SK-N-SH (cell line): ENCODE measurements at regions not wholly inside any gene's neighbourhood (a gene's known extent, or its start where the extent isn't known, plus 50 kb on each side); places are given as distances from the start of the nearest gene placed in this dataset.

Experiments
- CTCF ChIA-PET: fragments of 300-600, 350-600 bp; formaldehyde crosslinking; extraction: SDS; loops from one replicate; lab custom pipeline; 2021; lab: Yijun Ruan, JAX
- POLR2A ChIA-PET: fragments of 350-600 bp; sonication (Branson Sonifier 250); formaldehyde crosslinking; extraction: SDS; loops from one replicate; lab custom pipeline; 2020; ENCODE audit warnings: antibody characterized with exemption, inconsistent platforms; lab: Yijun Ruan, JAX
- DNase-seq: peaks from one replicate; pipeline ENCODE4 v3.0.0; 2012
- H2AFZ ChIP-seq: fragments of 200-600 bp; sonication (generic); 2 replicates; pipeline ENCODE4 v1.8.1; 2016; ENCODE audit warnings: antibody characterized with exemption, mild to moderate bottlenecking, low read depth
- H3F3A ChIP-seq: fragments of 200-600 bp; sonication (generic); replicated peaks from 2 replicates; pipeline ENCODE3; 2016; ENCODE audit warnings: antibody characterized with exemption, mild to moderate bottlenecking; ENCODE audit not compliant: insufficient read depth
- H3K27ac ChIP-seq, 2 experiments: fragments of 200-500 bp in 1 of 2; fragments of 200-600 bp in 1 of 2; sonication (Bioruptor generic) in 1 of 2; sonication (generic), shearing (Covaris generic) in 1 of 2; 2 replicates each; pipeline versions ENCODE4 v1.5.1 to v1.6.1; 2014 to 2016; ENCODE audit warnings: low read depth in 2 of 2, inconsistent platforms in 1 of 2, low read length in 1 of 2, mild to moderate bottlenecking in 1 of 2, mixed read lengths in 1 of 2
- H3K27me3 ChIP-seq: fragments of 200-600 bp; sonication (generic), shearing (Covaris generic); 2 replicates; pipeline ENCODE4 v1.6.1; 2016; ENCODE audit warnings: mixed run types; ENCODE audit not compliant: insufficient read depth
- H3K36me3 ChIP-seq, 2 experiments: fragments of 200-500 bp in 1 of 2; fragments of 200-600 bp in 1 of 2; sonication (Bioruptor generic) in 1 of 2; sonication (generic) in 1 of 2; replicated peaks in 1 of 2; 2 replicates each; pipeline versions ENCODE3 to v1.5.1; 2014 to 2016; ENCODE audit warnings: low read length in 1 of 2, mild to moderate bottlenecking in 1 of 2; ENCODE audit not compliant: insufficient read depth in 2 of 2, control insufficient read depth in 1 of 2
- H3K4me1 ChIP-seq, 2 experiments: fragments of 200-500 bp in 1 of 2; fragments of 200-600 bp in 1 of 2; sonication (Bioruptor generic) in 1 of 2; sonication (generic), shearing (Covaris generic) in 1 of 2; 2 replicates each; pipeline versions ENCODE4 v1.5.1 to v1.6.1; 2014 to 2016; ENCODE audit warnings: low read depth in 1 of 2, low read length in 1 of 2, mixed run types in 1 of 2; ENCODE audit not compliant: insufficient read depth in 2 of 2, control insufficient read depth in 1 of 2
- H3K4me2 ChIP-seq: fragments of 200-600 bp; sonication (generic), shearing (Covaris generic); 2 replicates; pipeline ENCODE4 v1.6.1; 2017; ENCODE audit warnings: mixed run types
- H3K4me3 ChIP-seq, 2 experiments: fragments of 200-500 bp in 1 of 2; fragments of 200-600 bp in 1 of 2; sonication (Bioruptor generic) in 1 of 2; sonication (generic), shearing (Covaris generic) in 1 of 2; 2 replicates each; pipeline versions ENCODE4 v1.5.1 to v1.8.1; 2014 to 2016; ENCODE audit warnings: low read depth in 2 of 2, inconsistent platforms in 1 of 2, low read length in 1 of 2, mild to moderate bottlenecking in 1 of 2, mixed read lengths in 1 of 2, moderate library complexity in 1 of 2
- H3K79me2 ChIP-seq: fragments of 200-600 bp; sonication (generic); 2 replicates; pipeline ENCODE4 v1.8.1; 2017; ENCODE audit warnings: mild to moderate bottlenecking; ENCODE audit not compliant: insufficient read depth
- H3K9ac ChIP-seq: fragments of 200-600 bp; sonication (generic); 2 replicates; pipeline ENCODE4 v1.6.1; 2017; ENCODE audit warnings: mixed run types
- H3K9me2 ChIP-seq: fragments of 200-600 bp; sonication (generic); 2 replicates; pipeline ENCODE4 v1.6.1; 2017; ENCODE audit warnings: mixed run types
- H3K9me3 ChIP-seq: fragments of 200-600 bp; sonication (generic); 2 replicates; pipeline ENCODE4 v1.6.1; 2017; ENCODE audit warnings: mixed run types, mild to moderate bottlenecking, moderate library complexity
- H4K20me1 ChIP-seq: fragments of 200-600 bp; sonication (generic); 2 replicates; pipeline ENCODE4 v1.6.1; 2017; ENCODE audit warnings: mild to moderate bottlenecking, mixed run types; ENCODE audit not compliant: insufficient read depth
- FOSL2 ChIP-seq: IDR thresholded peaks from 2 replicates; pipeline ENCODE4 v1.4.0; 2012; ENCODE audit warnings: low read depth, mild to moderate bottlenecking, moderate library complexity, borderline replicate concordance
- FOXM1 ChIP-seq: IDR thresholded peaks from 2 replicates; pipeline ENCODE4 v1.4.0; 2012; ENCODE audit warnings: low read depth, mild to moderate bottlenecking
- NFIC ChIP-seq: IDR thresholded peaks from 2 replicates; pipeline ENCODE4 v1.4.0; 2012; ENCODE audit warnings: borderline replicate concordance
- NRF1 ChIP-seq: IDR thresholded peaks from 2 replicates; pipeline ENCODE4 v1.6.1; 2012; ENCODE audit warnings: low read depth, mild to moderate bottlenecking, low read length
- PBX3 ChIP-seq: IDR thresholded peaks from 2 replicates; pipeline ENCODE4; 2012
- POLR2AphosphoS5 ChIP-seq: IDR thresholded peaks from 2 replicates; pipeline ENCODE4 v1.6.1; 2012; ENCODE audit warnings: low read depth, low read length
- RAD21 ChIP-seq: IDR thresholded peaks from 2 replicates; pipeline ENCODE4 v1.6.1; 2012; ENCODE audit warnings: mild to moderate bottlenecking, low read length
- RCOR1 ChIP-seq: fragments of 150-350 bp; IDR thresholded peaks from 2 replicates; pipeline ENCODE4 v1.6.1; 2017; ENCODE audit warnings: antibody characterized with exemption, low read length
- RFX5 ChIP-seq: IDR thresholded peaks from 2 replicates; pipeline ENCODE4 v1.6.1; 2012; ENCODE audit warnings: mild to moderate bottlenecking, improper control_type of control experiment, low read length
- SIN3A ChIP-seq: IDR thresholded peaks from 2 replicates; pipeline ENCODE4 v1.6.1; 2012; ENCODE audit warnings: low read depth, mild to moderate bottlenecking, low read length, moderate library complexity, borderline replicate concordance
- SMC3 ChIP-seq: IDR thresholded peaks from 2 replicates; pipeline ENCODE4 v1.6.1; 2012; ENCODE audit warnings: low read depth, low read length, improper control_type of control experiment
- TEAD4 ChIP-seq: IDR thresholded peaks from 2 replicates; pipeline ENCODE4 v1.4.0; 2012; ENCODE audit warnings: mild to moderate bottlenecking, borderline replicate concordance; ENCODE audit not compliant: insufficient read depth
- YY1 ChIP-seq: IDR thresholded peaks from 2 replicates; pipeline ENCODE4 v1.4.0; 2012; ENCODE audit warnings: low read depth, mild to moderate bottlenecking
- WGBS: methylation state at CpG from one replicate; pipeline ENCODE4 v1.1.6; 2017; ENCODE audit warnings: low lambda C conversion rate; 5-methylcytosine and 5-hydroxymethylcytosine counted together
- TF ChIP-seq, protein P1 (sequence below): IDR thresholded peaks from 2 replicates; pipeline ENCODE4 v1.4.0; 2012; ENCODE audit warnings: low read depth, borderline replicate concordance
- TF ChIP-seq, protein P2 (sequence below): IDR thresholded peaks from 2 replicates; pipeline ENCODE4 v1.4.0; 2012; ENCODE audit warnings: low read depth
- TF ChIP-seq, protein P3 (sequence below): IDR thresholded peaks from 2 replicates; pipeline ENCODE4 v1.6.1; 2012; ENCODE audit warnings: mild to moderate bottlenecking, low read depth, low read length, moderate library complexity

DNA sequence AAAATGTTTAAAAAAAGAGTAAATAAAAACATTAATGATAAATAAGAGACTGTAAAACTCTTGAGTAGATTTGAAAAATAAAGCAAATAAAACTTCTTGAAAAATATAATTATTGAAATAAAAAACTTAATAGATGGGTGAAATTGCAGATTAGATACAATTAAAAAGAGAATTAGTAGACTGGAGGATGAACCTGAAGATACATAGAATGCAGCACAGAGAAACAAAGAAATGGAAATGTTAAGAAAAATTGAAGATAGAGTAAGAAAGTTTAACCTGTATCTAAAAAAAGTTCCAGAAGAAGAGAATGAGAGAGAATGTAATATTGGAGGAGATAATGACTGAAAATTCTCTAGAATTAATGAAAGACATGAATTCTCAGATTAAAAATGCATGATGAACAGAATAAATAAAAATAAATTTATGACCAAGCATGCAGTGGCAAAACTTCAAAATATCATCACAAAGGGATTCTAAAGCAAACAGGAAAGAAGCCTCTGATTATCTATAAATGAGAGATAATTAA, 438.1 kb upstream of the CLINT1 start:
- ChIA-PET CTCF (no interaction called here), POLR2A (no interaction called here)
- Histone ChIP-seq H3K27me3 (no peaks in the 10 kb centered on the region), H3K79me2 (no peaks in the 10 kb centered on the region), H3K27ac (no peak overlapping the region), H2AFZ (no peak overlapping the region), H3K4me3 (no peak overlapping the region), H3K9me2 (no peaks in the 10 kb centered on the region), H3K9ac (no peak overlapping the region), H3K36me3 (no peaks in the 10 kb centered on the region), H4K20me1 (no peaks in the 10 kb centered on the region), H3K9me3 (peaks cover 4% of the 10 kb centered on the region; the same call in 1 of the 2 replicates), H3F3A (no peaks in the 10 kb centered on the region), H3K4me1 (no peaks in the 10 kb centered on the region; a peak in 1 of 4 replicates), H3K4me2 (no peak overlapping the region)
- no peak for TF ChIP-seq FOSL2
- no peak for TF ChIP-seq YY1
- no peak for TF ChIP-seq SMC3
- TF ChIP-seq NRF1, result no peak
- no peak for TF ChIP-seq PBX3
- TF ChIP-seq, protein P1, sequence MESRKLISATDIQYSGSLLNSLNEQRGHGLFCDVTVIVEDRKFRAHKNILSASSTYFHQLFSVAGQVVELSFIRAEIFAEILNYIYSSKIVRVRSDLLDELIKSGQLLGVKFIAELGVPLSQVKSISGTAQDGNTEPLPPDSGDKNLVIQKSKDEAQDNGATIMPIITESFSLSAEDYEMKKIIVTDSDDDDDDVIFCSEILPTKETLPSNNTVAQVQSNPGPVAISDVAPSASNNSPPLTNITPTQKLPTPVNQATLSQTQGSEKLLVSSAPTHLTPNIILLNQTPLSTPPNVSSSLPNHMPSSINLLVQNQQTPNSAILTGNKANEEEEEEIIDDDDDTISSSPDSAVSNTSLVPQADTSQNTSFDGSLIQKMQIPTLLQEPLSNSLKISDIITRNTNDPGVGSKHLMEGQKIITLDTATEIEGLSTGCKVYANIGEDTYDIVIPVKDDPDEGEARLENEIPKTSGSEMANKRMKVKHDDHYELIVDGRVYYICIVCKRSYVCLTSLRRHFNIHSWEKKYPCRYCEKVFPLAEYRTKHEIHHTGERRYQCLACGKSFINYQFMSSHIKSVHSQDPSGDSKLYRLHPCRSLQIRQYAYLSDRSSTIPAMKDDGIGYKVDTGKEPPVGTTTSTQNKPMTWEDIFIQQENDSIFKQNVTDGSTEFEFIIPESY, result no peak
- no peak for TF ChIP-seq NFIC
- no peak for TF ChIP-seq RCOR1
- TF ChIP-seq RFX5, result no peak
- no peak for TF ChIP-seq FOXM1
- TF ChIP-seq, protein P2, sequence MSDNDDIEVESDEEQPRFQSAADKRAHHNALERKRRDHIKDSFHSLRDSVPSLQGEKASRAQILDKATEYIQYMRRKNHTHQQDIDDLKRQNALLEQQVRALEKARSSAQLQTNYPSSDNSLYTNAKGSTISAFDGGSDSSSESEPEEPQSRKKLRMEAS, result no peak
- DNase-seq, result no peak

- Histone ChIP-seq H3K36me3 (no peaks in the 10 kb centered on the region), H4K20me1 (no peaks in the 10 kb centered on the region), H3K4me1 (no peaks in the 10 kb centered on the region; a peak in 2 of 4 replicates), H3K79me2 (no peaks in the 10 kb centered on the region), H3F3A (no peaks in the 10 kb centered on the region), H3K27me3 (no peaks in the 10 kb centered on the region), H3K9me2 (no peaks in the 10 kb centered on the region), H3K4me3 (no peak overlapping the region), H3K9ac (no peak overlapping the region), H3K27ac (no peak overlapping the region), H3K9me3 (peaks cover 4% of the 10 kb centered on the region; the same call in 1 of the 2 replicates), H3K4me2 (no peak overlapping the region), H2AFZ (no peak overlapping the region)
- POLR2A ChIA-PET, result no interaction called here
- TF ChIP-seq SIN3A (no peak), PBX3 (no peak), RAD21 (no peak), NFIC (no peak), POLR2AphosphoS5 (no peak), TEAD4 (no peak), RCOR1 (no peak)
- TF ChIP-seq, protein P3, sequence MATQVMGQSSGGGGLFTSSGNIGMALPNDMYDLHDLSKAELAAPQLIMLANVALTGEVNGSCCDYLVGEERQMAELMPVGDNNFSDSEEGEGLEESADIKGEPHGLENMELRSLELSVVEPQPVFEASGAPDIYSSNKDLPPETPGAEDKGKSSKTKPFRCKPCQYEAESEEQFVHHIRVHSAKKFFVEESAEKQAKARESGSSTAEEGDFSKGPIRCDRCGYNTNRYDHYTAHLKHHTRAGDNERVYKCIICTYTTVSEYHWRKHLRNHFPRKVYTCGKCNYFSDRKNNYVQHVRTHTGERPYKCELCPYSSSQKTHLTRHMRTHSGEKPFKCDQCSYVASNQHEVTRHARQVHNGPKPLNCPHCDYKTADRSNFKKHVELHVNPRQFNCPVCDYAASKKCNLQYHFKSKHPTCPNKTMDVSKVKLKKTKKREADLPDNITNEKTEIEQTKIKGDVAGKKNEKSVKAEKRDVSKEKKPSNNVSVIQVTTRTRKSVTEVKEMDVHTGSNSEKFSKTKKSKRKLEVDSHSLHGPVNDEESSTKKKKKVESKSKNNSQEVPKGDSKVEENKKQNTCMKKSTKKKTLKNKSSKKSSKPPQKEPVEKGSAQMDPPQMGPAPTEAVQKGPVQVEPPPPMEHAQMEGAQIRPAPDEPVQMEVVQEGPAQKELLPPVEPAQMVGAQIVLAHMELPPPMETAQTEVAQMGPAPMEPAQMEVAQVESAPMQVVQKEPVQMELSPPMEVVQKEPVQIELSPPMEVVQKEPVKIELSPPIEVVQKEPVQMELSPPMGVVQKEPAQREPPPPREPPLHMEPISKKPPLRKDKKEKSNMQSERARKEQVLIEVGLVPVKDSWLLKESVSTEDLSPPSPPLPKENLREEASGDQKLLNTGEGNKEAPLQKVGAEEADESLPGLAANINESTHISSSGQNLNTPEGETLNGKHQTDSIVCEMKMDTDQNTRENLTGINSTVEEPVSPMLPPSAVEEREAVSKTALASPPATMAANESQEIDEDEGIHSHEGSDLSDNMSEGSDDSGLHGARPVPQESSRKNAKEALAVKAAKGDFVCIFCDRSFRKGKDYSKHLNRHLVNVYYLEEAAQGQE, result no peak
- TF ChIP-seq, protein P1, result no peak
- no peak for DNase-seq
- 21% methylated on average over 6 of the region's 6 CpGs for WGBS
- CTCF ChIA-PET, result no interaction called here
Observed at GRCh38 chr5:158294701-158295100, 435.8 kb upstream of the CLINT1 start.
